ENCODE measurements at regions not wholly inside any gene's neighbourhood (a gene's known extent, or its start where the extent isn't known, plus 50 kb on each side); places are given as distances from the start of the nearest gene placed in this dataset.

GRCh38 chr5:109469896-109470662 lies 60.3 kb upstream of the PJA2 start:
- no peak for TF ChIP-seq CTCF (IDR thresholded peaks at IDR 0.05; ENCODE audit: extremely low read depth, insufficient read depth, missing control alignments)
- no peak for DNase-seq (ENCODE audit: low spot score)
- in situ Hi-C loops (cut with MboI; ENCODE audit: low pct_unique_long_range_greater_than_20kb, low sequenced_read_pairs, unreplicated experiment), result loop anchor here (25.0 kb wide), 2 partner anchors 558 to 783 kb away; no protein-coding TSS in a partner anchor

- in situ Hi-C loops (cut with MboI; ENCODE audit: low pct_unique_long_range_greater_than_20kb, low sequenced_read_pairs, unreplicated experiment), result loop anchor here (25.0 kb wide), 2 partner anchors 557 to 782 kb away; no protein-coding TSS in a partner anchor
- peak; percentile 66 for DNase-seq (ENCODE audit: low spot score)
- TF ChIP-seq CTCF (IDR thresholded peaks at IDR 0.05; ENCODE audit: extremely low read depth, insufficient read depth, missing control alignments), result peak; percentile 80
Observed at GRCh38 chr5:109468737-109469420, 59.1 kb upstream of the PJA2 start.

GRCh38 chr5:109468288-109468676 lies 58.5 kb upstream of the PJA2 start:
- TF ChIP-seq CTCF (IDR thresholded peaks at IDR 0.05; ENCODE audit: extremely low read depth, insufficient read depth, missing control alignments), result no peak
- DNase-seq (ENCODE audit: low spot score), result no peak
- in situ Hi-C loops (cut with MboI; ENCODE audit: low pct_unique_long_range_greater_than_20kb, low sequenced_read_pairs, unreplicated experiment), result loop anchor here (25.0 kb wide), 2 partner anchors 556 to 781 kb away; no protein-coding TSS in a partner anchor

GRCh38 chr5:109467058-109467457 lies 57.3 kb upstream of the PJA2 start:
- no peak for DNase-seq (ENCODE audit: low spot score)
- in situ Hi-C loops (cut with MboI; ENCODE audit: low pct_unique_long_range_greater_than_20kb, low sequenced_read_pairs, unreplicated experiment), result loop anchor here (25.0 kb wide), 2 partner anchors 555 to 780 kb away; no protein-coding TSS in a partner anchor
- TF ChIP-seq CTCF (IDR thresholded peaks at IDR 0.05; ENCODE audit: extremely low read depth, insufficient read depth, missing control alignments), result no peak

Data from GM13977 (cell line).